Middle frontal gyrus (tissue), 1 donor: ENCODE measurements at regions not wholly inside any gene's neighbourhood (a gene's known extent, or its start where the extent isn't known, plus 50 kb on each side); places are given as distances from the start of the nearest gene placed in this dataset.
A peak's percentile ranks its signal among the peaks of the same experiment; 100 is the strongest.
"Not testable (repeated sequence)": the region's sequence is repeated elsewhere in the genome, so short reads cannot be mapped to it uniquely, and the experiment has no call there.

Experiments
- DNase-seq: peaks from one replicate; pipeline ENCODE4 v3.0.0-alpha.2; 2015; ENCODE audit warnings: low spot score; ENCODE audit errors: extremely low spot score

GRCh38 chr10:60523371-60523770 is 133.7 kb upstream of the ANK3 start:
- not testable (repeated sequence) for DNase-seq

DNA sequence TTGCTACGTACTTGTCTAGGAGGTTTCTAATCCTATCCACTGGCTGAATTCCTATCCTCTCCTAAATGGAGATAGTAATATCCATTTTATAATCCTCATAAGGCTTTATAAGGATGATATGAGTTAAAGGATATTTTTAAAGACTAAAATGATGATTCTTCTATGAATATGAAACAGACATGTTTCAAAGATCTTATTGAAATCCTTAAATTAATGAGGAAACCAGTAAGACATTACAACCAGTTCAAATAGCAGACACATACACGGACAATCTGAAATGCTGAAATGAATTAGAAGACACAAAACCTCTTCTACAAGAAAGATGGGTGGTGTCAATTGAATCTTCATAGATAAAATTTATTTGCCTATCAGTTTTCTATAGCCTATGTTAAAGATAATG is 132.9 kb upstream of the ANK3 start:
- no peak for DNase-seq

DNA sequence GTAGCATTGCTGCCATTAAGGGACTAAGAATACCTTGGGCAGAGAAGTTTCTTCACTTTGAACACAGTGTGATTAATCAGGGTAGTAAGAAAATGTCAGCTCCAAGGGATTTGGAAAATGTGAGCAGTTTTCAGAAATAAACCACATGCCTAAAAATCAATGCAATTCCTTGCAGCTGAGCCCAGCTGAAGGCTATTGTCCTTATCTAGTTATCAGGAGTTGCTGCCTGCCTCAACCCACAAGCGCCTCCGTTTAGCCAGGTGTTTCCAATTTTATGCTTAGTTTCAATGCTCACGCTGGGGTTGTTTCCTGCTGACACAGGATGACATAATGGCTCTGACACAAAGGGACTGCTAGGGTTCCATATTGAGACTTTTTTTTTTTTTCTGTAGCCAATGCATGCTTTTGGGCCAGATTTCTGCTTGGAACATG is 132.3 kb upstream of the ANK3 start:
- DNase-seq, result no peak

GRCh38 chr10:60518745-60519144 is 129.1 kb upstream of the ANK3 start:
- DNase-seq, result no peak

DNA sequence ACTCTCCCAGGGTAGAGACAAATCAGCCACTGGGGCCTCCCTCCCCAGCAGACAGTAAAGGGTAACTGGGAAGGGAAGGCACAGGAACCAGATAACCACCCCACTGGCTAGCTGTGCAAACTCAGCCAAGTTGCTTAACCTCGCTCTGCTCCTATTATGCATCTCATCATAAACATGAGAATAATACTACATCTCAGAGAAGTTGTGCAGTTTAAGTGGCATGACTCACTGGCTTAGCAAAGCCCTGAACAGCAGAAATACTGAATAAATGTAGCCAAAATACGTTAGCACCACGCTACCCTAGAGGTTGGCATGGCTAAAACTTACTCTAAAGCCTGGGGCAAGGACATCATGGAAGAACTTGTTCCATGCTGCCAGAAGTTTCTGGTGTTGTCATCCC is 128.1 kb upstream of the ANK3 start:
- no peak for DNase-seq

- DNase-seq, result no peak
These were observed 123.6 kb upstream of the ANK3 start for GRCh38 chr10:60513281-60513680.

DNA sequence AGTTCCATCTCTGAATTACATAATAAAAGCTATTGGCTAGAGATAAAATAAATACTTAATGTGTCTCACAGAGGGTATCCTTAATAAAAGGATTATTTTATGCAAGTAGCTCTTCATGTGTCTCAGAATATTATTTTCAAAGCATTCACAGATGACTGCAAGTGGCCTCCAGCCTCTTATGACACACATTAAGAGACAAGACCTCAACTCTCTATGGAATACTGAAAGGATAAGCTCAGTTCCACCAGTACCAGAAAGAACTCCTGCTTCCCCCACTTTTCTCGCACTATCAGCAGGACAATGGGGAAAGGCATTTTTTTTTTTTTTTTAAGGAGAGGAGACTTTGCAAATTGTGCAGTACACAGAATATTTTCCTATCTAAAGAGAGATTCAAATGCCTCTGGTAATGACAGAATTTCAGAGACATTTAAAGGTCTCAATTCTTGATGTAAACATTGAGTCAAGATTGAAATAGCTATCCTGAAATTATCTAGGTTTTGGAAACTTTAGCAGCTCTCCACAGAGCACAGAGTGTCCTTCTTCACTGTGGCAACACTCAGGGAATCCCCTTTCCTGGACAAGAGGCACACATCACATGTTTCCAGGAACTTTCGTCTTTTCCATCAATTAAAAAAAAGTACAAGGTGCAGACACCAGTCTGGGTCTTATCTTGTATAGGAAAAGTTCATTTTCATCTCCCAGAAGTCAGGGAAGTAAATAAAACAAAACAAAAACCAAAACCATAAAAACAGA is 122.0 kb upstream of the ANK3 start:
- no peak for DNase-seq

- no peak for DNase-seq
These were observed 119.2 kb upstream of the ANK3 start for GRCh38 chr10:60508831-60509230.

DNA sequence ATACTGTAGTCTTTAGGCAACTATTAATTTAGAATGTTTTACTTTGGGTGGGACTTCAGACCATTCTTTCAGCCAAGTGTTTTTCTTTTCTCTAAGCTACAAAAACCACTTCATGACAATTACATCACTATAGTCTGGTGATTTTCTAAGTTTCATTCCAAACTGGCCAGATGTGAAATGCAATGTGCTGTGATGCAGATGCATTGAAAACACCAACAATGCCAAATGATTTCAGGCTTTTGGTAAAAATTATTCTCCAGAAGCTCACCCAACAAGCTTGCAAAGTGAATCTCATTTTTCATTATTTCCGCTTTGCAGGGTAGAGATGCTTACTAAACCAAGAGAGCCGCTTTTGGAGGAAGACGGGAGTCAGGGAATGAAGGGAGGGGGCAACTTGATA is 118.4 kb upstream of the ANK3 start:
- no peak for DNase-seq

- no peak for DNase-seq
These were observed 112.9 kb upstream of the ANK3 start for GRCh38 chr10:60502621-60503020.

- DNase-seq, result no peak
These were observed 109.3 kb upstream of the ANK3 start for GRCh38 chr10:60498985-60499384.

- DNase-seq, result no peak
These were observed 107.7 kb upstream of the ANK3 start for GRCh38 chr10:60497364-60497763.

DNA sequence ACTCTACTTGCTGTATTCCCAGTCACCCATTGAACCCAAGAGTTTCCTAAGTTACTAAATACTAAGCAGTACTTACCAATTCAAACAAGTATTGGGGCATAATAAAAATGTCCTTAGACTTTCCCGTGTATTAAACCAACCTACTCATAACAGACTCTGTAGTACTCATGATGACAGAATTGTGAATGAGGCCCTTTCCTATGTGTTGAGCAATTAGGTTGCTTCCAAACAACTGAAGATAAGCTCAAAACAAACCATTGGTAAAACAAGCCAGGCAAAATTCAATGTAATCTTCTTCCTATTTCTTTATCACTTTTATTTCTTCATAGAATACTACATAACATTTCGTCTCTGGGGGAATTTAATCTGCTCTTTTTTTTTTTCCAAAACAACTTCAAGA is 106.5 kb upstream of the ANK3 start:
- DNase-seq, result no peak

- no peak for DNase-seq
These were observed 105.8 kb upstream of the ANK3 start for GRCh38 chr10:60495338-60496055.

GRCh38 chr10:60494774-60495173 is 105.1 kb upstream of the ANK3 start:
- DNase-seq, result no peak

GRCh38 chr10:60491162-60491561 is 101.5 kb upstream of the ANK3 start:
- DNase-seq, result no peak

- no peak for DNase-seq
These were observed 100.3 kb upstream of the ANK3 start for GRCh38 chr10:60490013-60490412.

DNA sequence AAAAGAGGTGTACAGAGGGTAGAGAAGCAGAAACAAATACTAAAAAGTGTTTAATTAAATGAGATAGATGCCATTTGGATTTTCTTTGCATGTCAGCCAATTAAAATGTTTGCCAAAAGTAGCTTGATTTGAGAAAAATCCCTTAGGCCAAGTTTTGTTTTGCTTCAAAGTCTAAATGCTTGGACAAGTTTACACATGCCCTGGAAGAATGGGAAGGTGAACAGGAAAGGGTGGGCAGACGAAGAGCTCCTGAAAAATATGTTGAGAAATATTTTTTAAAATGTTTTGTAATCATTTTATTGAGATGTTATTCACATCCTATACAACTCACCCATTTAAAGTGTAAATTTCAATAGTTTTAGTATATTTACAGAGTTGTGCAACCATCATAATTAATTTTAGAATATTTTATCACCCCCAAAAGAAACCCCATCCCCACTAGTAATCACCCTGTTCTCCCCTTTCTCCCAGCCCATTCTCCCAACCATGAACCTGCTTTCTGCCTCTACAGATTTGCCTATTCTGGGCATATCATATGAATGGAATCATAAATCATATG is 98.5 kb upstream of the ANK3 start:
- no peak for DNase-seq

DNA sequence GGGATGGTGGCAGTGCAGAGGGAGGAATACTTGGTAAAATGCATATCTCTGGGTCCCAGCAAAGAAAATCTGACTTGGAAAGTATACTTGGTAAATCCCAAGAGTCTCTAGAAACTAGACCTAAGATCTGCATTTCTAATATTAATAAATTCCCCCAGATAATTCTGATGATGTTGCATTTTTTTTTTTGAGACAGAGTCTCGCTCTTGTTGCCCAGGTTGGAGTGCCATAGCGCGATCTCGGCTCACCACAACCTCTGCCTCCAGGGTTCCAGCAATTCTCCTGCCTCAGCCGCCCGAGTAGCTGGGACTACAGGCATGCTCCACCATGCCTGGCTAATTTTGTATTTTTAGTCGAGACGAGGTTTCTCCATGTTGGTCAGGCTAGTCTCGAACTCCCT is 97.9 kb upstream of the ANK3 start:
- no peak for DNase-seq

- DNase-seq, result no peak
These were observed 95.3 kb upstream of the ANK3 start for GRCh38 chr10:60485025-60485424.

GRCh38 chr10:60480865-60481563 is 91.3 kb upstream of the ANK3 start:
- peak; percentile 80 for DNase-seq
